ENCODE measurements at regions not wholly inside any gene's neighbourhood (a gene's known extent, or its start where the extent isn't known, plus 50 kb on each side); places are given as distances from the start of the nearest gene placed in this dataset.

DNA sequence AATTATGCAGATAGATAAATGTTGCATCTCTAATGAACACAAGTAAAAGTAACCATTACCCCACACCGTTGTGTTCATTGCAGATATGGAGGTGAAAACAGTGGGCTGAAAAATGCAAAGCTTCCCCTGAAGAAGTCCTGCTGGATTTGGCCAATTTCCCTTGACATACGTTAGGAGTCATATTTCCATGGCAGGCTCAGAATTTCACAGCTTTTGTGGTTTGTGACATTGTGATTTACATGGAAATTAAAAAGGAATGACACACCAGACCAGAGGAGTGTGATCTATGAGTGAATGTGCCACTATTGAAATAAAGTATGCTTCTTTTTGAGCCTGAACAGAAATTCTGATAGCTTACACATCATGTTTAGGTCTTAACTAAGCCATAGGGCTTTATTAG lies 221.1 kb upstream of the TMTC4 start:
- no peak for TF ChIP-seq POLR2A (IDR thresholded peaks at IDR 0.05)
- TF ChIP-seq, protein P1, sequence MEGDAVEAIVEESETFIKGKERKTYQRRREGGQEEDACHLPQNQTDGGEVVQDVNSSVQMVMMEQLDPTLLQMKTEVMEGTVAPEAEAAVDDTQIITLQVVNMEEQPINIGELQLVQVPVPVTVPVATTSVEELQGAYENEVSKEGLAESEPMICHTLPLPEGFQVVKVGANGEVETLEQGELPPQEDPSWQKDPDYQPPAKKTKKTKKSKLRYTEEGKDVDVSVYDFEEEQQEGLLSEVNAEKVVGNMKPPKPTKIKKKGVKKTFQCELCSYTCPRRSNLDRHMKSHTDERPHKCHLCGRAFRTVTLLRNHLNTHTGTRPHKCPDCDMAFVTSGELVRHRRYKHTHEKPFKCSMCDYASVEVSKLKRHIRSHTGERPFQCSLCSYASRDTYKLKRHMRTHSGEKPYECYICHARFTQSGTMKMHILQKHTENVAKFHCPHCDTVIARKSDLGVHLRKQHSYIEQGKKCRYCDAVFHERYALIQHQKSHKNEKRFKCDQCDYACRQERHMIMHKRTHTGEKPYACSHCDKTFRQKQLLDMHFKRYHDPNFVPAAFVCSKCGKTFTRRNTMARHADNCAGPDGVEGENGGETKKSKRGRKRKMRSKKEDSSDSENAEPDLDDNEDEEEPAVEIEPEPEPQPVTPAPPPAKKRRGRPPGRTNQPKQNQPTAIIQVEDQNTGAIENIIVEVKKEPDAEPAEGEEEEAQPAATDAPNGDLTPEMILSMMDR (IDR thresholded peaks at IDR 0.05), result no peak
